ENCODE measurements at regions not wholly inside any gene's neighbourhood (a gene's known extent, or its start where the extent isn't known, plus 50 kb on each side); places are given as distances from the start of the nearest gene placed in this dataset.

- no peak overlapping the region for H2AFZ ChIP-seq (ENCODE audit: low read depth, low read length, poor library complexity, severe bottlenecking)
- no peak overlapping the region for H3K27ac ChIP-seq (ENCODE audit: low read depth, low read length)
- DNase-seq (ENCODE audit: low read depth, low spot score) (no peak), ATAC-seq (no peak)
- no peak overlapping the region for H3K4me3 ChIP-seq (replicated peaks in 1 of 2; ENCODE audit: low read depth in 1 of 2, low read length in 2 of 2)
- ChIA-PET CTCF (no interaction called here), RAD21 (ENCODE audit: low non-redundant PET in 1 of 2, low total read pairs in 2 of 2, uncharacterized antibody in 2 of 2, unreplicated experiment in 2 of 2) (no interaction called here), POLR2A (no interaction called here)
- H3K27me3 ChIP-seq (ENCODE audit: insufficient read depth, low read length): no peaks in the 10 kb centered on the region
- H3K4me2 ChIP-seq (ENCODE audit: low read length): no peak overlapping the region
- no peaks in the 10 kb centered on the region for H3K4me1 ChIP-seq (ENCODE audit: control insufficient read depth in 1 of 2, insufficient read depth in 2 of 2, low read length in 2 of 2)
- H3K9me3 ChIP-seq (ENCODE audit: control insufficient read depth in 1 of 2, insufficient read depth in 1 of 2, low read depth in 1 of 2, low read length in 2 of 2): peaks cover 3 to 5% of the 10 kb centered on the region in 2 experiments; a peak in 2 of 4 replicates
- BruUV-seq (replicated peaks): no TSS peak
- TF ChIP-seq SRF (IDR thresholded peaks at IDR 0.05; ENCODE audit: low read depth): no peak
- no peak for TF ChIP-seq CTCF (IDR thresholded peaks at IDR 0.05 in 2 of 3, conservative IDR thresholded peaks at IDR 0.05 in 1 of 3; ENCODE audit: borderline replicate concordance in 1 of 3, insufficient read depth in 1 of 3, low read depth in 2 of 3, low read length in 2 of 3)
- TF ChIP-seq YY1 (IDR thresholded peaks at IDR 0.05; ENCODE audit: extremely low read depth, insufficient replicate concordance, low read depth, low read length): no peak
- TF ChIP-seq SP1 (IDR thresholded peaks at IDR 0.05; ENCODE audit: low read depth): no peak
- no peak for TF ChIP-seq EZH2 (IDR thresholded peaks at IDR 0.05)
- no peak for TF ChIP-seq CEBPB (IDR thresholded peaks at IDR 0.05; ENCODE audit: low read depth)
- TF ChIP-seq EGR1 (IDR thresholded peaks at IDR 0.05; ENCODE audit: low read depth): no peak
- TF ChIP-seq POLR2A (IDR thresholded peaks at IDR 0.05; ENCODE audit: borderline replicate concordance, extremely low read depth, insufficient read depth, insufficient read length): no peak
- no peak for TF ChIP-seq SIN3A (IDR thresholded peaks at IDR 0.05; ENCODE audit: low read depth)
- TF ChIP-seq CBX3 (IDR thresholded peaks at IDR 0.05; ENCODE audit: low read depth): no peak
- no peak for TF ChIP-seq JUND (IDR thresholded peaks at IDR 0.05)
- TF ChIP-seq RAD21 (IDR thresholded peaks at IDR 0.05; ENCODE audit: low read depth): no peak
- TF ChIP-seq ZFX (IDR thresholded peaks at IDR 0.05): no peak
- TF ChIP-seq ELF1 (IDR thresholded peaks at IDR 0.05; ENCODE audit: borderline replicate concordance, low read depth): no peak
- no peak for TF ChIP-seq EZH2phosphoT487 (IDR thresholded peaks at IDR 0.05; ENCODE audit: borderline replicate concordance)
- TF ChIP-seq FOSL1 (IDR thresholded peaks at IDR 0.05; ENCODE audit: low read depth): no peak
- no peaks in the 10 kb centered on the region for H4K20me1 ChIP-seq (ENCODE audit: insufficient read depth)
- H3K36me3 ChIP-seq (ENCODE audit: control insufficient read depth in 1 of 2, insufficient read depth in 2 of 2, low read length in 2 of 2): no peaks in the 10 kb centered on the region
- H3K9me2 ChIP-seq (ENCODE audit: insufficient read depth): 0 out of 2 replicates have a peak, but pooled peaks cover 2% of the 10 kb centered on the region
- no peak overlapping the region for H3K9ac ChIP-seq (ENCODE audit: low read length)
- intact Hi-C loops (cut with micrococcal nuclease): no loop called here
- no peaks in the 10 kb centered on the region for H3K79me2 ChIP-seq (ENCODE audit: insufficient read depth, low read length)
These were observed 2858.1 kb upstream of the PCDH20 start for GRCh38 chr13:64273780-64274179.

Measured in HCT116 (cell line).